ENCODE measurements at regions not wholly inside any gene's neighbourhood (a gene's known extent, or its start where the extent isn't known, plus 50 kb on each side); places are given as distances from the start of the nearest gene placed in this dataset.

GRCh38 chr18:55013685-55014084, 54.4 kb upstream of the CCDC68 start:
- TF ChIP-seq, protein P1, sequence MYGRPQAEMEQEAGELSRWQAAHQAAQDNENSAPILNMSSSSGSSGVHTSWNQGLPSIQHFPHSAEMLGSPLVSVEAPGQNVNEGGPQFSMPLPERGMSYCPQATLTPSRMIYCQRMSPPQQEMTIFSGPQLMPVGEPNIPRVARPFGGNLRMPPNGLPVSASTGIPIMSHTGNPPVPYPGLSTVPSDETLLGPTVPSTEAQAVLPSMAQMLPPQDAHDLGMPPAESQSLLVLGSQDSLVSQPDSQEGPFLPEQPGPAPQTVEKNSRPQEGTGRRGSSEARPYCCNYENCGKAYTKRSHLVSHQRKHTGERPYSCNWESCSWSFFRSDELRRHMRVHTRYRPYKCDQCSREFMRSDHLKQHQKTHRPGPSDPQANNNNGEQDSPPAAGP (tag by site-specific recombination; IDR thresholded peaks at IDR 0.05) = no peak
- TF ChIP-seq ZNF626 (tag by site-specific recombination; IDR thresholded peaks at IDR 0.05) = no peak
- Histone ChIP-seq H3K9me3 (ENCODE audit: control insufficient read depth, insufficient read depth, low read depth, low read length) (no peaks in the 10 kb centered on the region), H3K4me3 (ENCODE audit: low read depth, low read length) (no peak overlapping the region), H3K36me3 (ENCODE audit: control insufficient read depth in 2 of 2, insufficient read depth in 1 of 2, low read length in 2 of 2) (no peaks in the 10 kb centered on the region), H3K27ac (ENCODE audit: extremely low read depth, low read depth, low read length) (no peak overlapping the region), H3K4me1 (ENCODE audit: control insufficient read depth, insufficient read depth, low read length) (no peaks in the 10 kb centered on the region)
- POLR2A ChIA-PET = no interaction called here
- CTCF ChIA-PET = interaction anchor here (0.5 to 0.6 kb wide), 2 partner anchors 30 to 542 kb away, joined by 4 read pairs; no protein-coding TSS in a partner anchor

DNA sequence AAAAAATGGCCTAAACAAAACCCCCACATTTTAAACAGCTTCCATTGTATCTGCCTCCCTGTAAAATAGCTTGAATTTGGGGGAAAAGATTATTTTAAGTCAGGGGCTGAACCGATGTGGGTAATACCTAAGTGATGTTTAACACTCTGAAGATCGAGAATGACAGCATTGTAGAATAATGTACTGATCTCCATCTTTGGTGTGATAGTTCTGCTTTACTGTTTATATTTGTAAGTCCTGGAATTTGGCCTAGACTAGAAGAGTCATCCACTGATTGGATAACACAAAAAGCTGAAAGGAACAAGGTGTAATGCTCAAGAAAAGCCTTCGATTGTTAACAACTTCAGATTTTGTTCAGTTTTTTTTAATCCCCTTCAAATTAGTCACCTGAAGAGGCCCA, 53.8 kb upstream of the CCDC68 start:
- CTCF ChIA-PET = interaction anchor here (0.6 kb wide), 1 partner anchor 29 kb away, joined by 4 read pairs; no protein-coding TSS in a partner anchor
- no peaks in the 10 kb centered on the region for H3K36me3 ChIP-seq (ENCODE audit: control insufficient read depth in 2 of 2, insufficient read depth in 1 of 2, low read length in 2 of 2)
- POLR2A ChIA-PET = no interaction called here

DNA sequence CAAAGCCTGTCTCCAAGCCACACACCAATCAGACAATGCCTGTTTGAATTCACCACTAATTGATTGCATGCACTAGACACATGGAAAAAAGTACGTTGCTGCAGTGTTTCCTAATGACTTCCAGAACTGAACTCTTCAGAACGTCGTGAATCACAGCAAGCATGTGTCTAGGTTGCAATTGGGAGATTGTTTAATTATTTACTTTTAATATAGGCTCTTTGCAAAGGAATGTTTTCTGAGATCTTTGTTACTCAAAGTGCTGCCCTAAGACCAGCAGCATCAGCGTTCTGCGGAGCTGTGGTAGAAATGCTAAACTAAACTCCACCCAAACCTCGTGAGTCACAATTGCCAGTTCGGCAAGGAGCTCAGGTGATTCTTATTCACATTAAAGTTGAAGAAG, 52.7 kb upstream of the CCDC68 start:
- CTCF ChIA-PET = no interaction called here
- POLR2A ChIA-PET = no interaction called here
- Histone ChIP-seq H3K36me3 (ENCODE audit: control insufficient read depth in 2 of 2, insufficient read depth in 1 of 2, low read length in 2 of 2) (no peaks in the 10 kb centered on the region), H3K4me1 (ENCODE audit: control insufficient read depth, insufficient read depth, low read length) (no peaks in the 10 kb centered on the region), H3K9me3 (ENCODE audit: control insufficient read depth, insufficient read depth, low read depth, low read length) (no peaks in the 10 kb centered on the region), H3K4me3 (ENCODE audit: low read depth, low read length) (no peak overlapping the region), H3K27ac (ENCODE audit: extremely low read depth, low read depth, low read length) (no peak overlapping the region)
- TF ChIP-seq ZNF626 (tag by site-specific recombination; IDR thresholded peaks at IDR 0.05) (no peak), ZNF791 (tag by site-specific recombination; IDR thresholded peaks at IDR 0.05) (no peak), ZNF510 (tag by site-specific recombination; IDR thresholded peaks at IDR 0.05; ENCODE audit: insufficient replicate concordance) (no peak), ZNF214 (tag by site-specific recombination; IDR thresholded peaks at IDR 0.05; ENCODE audit: borderline replicate concordance) (no peak), ZNF548 (tag by site-specific recombination; IDR thresholded peaks at IDR 0.05) (no peak), ZBTB17 (tag by site-specific recombination; IDR thresholded peaks at IDR 0.05) (no peak), ZNF670 (tag by site-specific recombination; IDR thresholded peaks at IDR 0.05; ENCODE audit: low read depth) (no peak), ZNF514 (tag by site-specific recombination; IDR thresholded peaks at IDR 0.05) (no peak), ZNF112 (tag by site-specific recombination; IDR thresholded peaks at IDR 0.05) (no peak)
- TF ChIP-seq, protein P2, sequence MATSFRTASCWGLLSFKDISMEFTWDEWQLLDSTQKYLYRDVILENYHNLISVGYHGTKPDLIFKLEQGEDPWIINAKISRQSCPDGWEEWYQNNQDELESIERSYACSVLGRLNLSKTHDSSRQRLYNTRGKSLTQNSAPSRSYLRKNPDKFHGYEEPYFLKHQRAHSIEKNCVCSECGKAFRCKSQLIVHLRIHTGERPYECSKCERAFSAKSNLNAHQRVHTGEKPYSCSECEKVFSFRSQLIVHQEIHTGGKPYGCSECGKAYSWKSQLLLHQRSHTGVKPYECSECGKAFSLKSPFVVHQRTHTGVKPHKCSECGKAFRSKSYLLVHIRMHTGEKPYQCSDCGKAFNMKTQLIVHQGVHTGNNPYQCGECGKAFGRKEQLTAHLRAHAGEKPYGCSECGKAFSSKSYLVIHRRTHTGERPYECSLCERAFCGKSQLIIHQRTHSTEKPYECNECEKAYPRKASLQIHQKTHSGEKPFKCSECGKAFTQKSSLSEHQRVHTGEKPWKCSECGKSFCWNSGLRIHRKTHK (tag by site-specific recombination; IDR thresholded peaks at IDR 0.05) = no peak

More for the DNA sequence above, 53.8 kb upstream of the CCDC68 start:
- no peak for TF ChIP-seq ZNF792 (tag by site-specific recombination; IDR thresholded peaks at IDR 0.05)
- no peak for TF ChIP-seq GLI4 (tag by site-specific recombination; IDR thresholded peaks at IDR 0.05)
- TF ChIP-seq BCL11A (tag by site-specific recombination; IDR thresholded peaks at IDR 0.05; ENCODE audit: low read depth) = no peak
- no peak overlapping the region for H3K27ac ChIP-seq (ENCODE audit: extremely low read depth, low read depth, low read length)
- H3K9me3 ChIP-seq (ENCODE audit: control insufficient read depth, insufficient read depth, low read depth, low read length) = no peaks in the 10 kb centered on the region
- no peaks in the 10 kb centered on the region for H3K4me1 ChIP-seq (ENCODE audit: control insufficient read depth, insufficient read depth, low read length)
- H3K4me3 ChIP-seq (ENCODE audit: low read depth, low read length) = no peak overlapping the region

All from HEK293 (cell line).